ENCODE measurements at regions not wholly inside any gene's neighbourhood (a gene's known extent, or its start where the extent isn't known, plus 50 kb on each side); places are given as distances from the start of the nearest gene placed in this dataset.
"Not testable (repeated sequence)": the region's sequence is repeated elsewhere in the genome, so short reads cannot be mapped to it uniquely, and the experiment has no call there.

DNA sequence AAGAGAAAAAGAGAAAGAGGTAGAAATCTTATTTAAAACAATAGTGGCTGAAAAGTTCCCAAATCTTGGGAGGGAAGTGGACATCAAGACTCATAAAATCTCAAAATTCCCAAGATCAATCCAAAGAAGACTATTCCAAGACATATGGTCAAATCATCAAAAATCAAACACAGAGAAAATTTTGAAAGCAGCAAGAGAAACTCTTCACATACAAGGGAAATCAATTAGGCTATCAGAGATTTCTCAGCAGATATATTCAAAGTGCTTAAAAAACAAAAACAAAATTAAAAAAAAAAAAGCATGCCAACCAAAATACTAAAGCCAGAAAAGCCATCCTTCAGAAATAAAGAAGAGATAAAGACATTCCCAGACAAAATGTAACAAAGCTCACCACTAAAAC is 52.6 kb upstream of the RALGPS2 start:
- H3K9ac ChIP-seq (ENCODE audit: insufficient read depth, low read length, poor library complexity, severe bottlenecking) = no peak overlapping the region
- peaks cover 2% of the 10 kb centered on the region for H3K4me1 Mint-ChIP-seq
- no peaks in the 10 kb centered on the region for H3K79me2 ChIP-seq (ENCODE audit: insufficient read depth, low read length)
- H4K20me1 ChIP-seq (ENCODE audit: insufficient read depth, low read length) = no peaks in the 10 kb centered on the region
- no peak for TF ChIP-seq CTCF (IDR thresholded peaks at IDR 0.05)
- H3K4me3 ChIP-seq (replicated peaks in 1 of 3; ENCODE audit: low read depth in 2 of 3, low read length in 3 of 3) = no peak overlapping the region
- no peak for DNase-seq
- H3K9me3 Mint-ChIP-seq = peaks cover 9 to 23% (median 17%) of the 10 kb centered on the region in 7 donors
- no peaks in the 10 kb centered on the region for H3K27me3 ChIP-seq (ENCODE audit: control insufficient read depth in 2 of 2, insufficient read depth in 2 of 2, low read length in 2 of 2)
- H3K4me3 Mint-ChIP-seq = no peak overlapping the region
- H3K4me2 ChIP-seq (replicated peaks; ENCODE audit: extremely low read depth, low read length, poor library complexity, severe bottlenecking) = no peak overlapping the region
- H3K36me3 ChIP-seq (replicated peaks in 1 of 2; ENCODE audit: control insufficient read depth in 1 of 2, insufficient read depth in 2 of 2, low read length in 2 of 2) = no peaks in the 10 kb centered on the region
- H2AFZ ChIP-seq (ENCODE audit: insufficient read depth, low read depth, low read length, poor library complexity, severe bottlenecking) = no peak overlapping the region
- H3K36me3 Mint-ChIP-seq = peaks cover 0 to 2% of the 10 kb centered on the region in 2 donors
- H3K9me3 ChIP-seq (replicated peaks in 1 of 2; ENCODE audit: control insufficient read depth in 1 of 2, insufficient read depth in 1 of 2, low read length in 2 of 2) = peaks cover 6 to 9% of the 10 kb centered on the region in 2 donors
- no peaks in the 10 kb centered on the region for H3K4me1 ChIP-seq (ENCODE audit: control insufficient read depth in 1 of 2, insufficient read depth in 2 of 2, low read length in 2 of 2)
- no peak overlapping the region for H3K27ac Mint-ChIP-seq
- no peak overlapping the region for H3K27ac ChIP-seq (ENCODE audit: low read depth in 1 of 2, low read length in 2 of 2)
- H3K27me3 Mint-ChIP-seq (ENCODE audit: low read depth in 3 of 3) = peaks cover 2 to 3% (median 3%) of the 10 kb centered on the region in 3 donors
- intact Hi-C loops (cut with micrococcal nuclease) = no loop called here

DNA sequence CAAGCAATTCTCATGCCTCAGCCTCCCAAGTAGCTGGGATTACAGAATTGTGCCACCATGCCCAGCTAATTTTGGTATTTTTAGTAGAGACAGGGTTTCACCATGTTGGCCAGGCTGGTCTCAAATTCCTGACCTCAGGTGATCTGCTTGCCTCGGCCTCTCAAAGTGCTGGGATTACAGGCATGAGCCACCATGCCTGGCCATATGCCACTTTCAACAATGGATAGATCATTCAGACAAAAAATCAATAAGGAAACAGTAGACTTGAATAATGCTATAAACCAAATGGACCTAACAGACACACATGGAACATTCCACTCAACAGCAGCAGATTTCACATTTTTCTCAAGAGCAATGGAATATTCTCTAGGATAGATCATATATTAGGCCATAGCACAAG is 50.5 kb upstream of the RALGPS2 start:
- H3K27ac ChIP-seq (ENCODE audit: low read depth in 1 of 2, low read length in 2 of 2); H3K4me1 Mint-ChIP-seq; H3K4me1 ChIP-seq (ENCODE audit: control insufficient read depth in 1 of 2, insufficient read depth in 2 of 2, low read length in 2 of 2); DNase-seq; H2AFZ ChIP-seq (ENCODE audit: insufficient read depth, low read depth, low read length, poor library complexity, severe bottlenecking); H3K36me3 Mint-ChIP-seq; H4K20me1 ChIP-seq (ENCODE audit: insufficient read depth, low read length); H3K27ac Mint-ChIP-seq; H3K36me3 ChIP-seq (replicated peaks in 1 of 2; ENCODE audit: control insufficient read depth in 1 of 2, insufficient read depth in 2 of 2, low read length in 2 of 2); H3K4me3 ChIP-seq (replicated peaks in 1 of 3; ENCODE audit: low read depth in 2 of 3, low read length in 3 of 3); H3K9ac ChIP-seq (ENCODE audit: insufficient read depth, low read length, poor library complexity, severe bottlenecking); H3K4me2 ChIP-seq (replicated peaks; ENCODE audit: extremely low read depth, low read length, poor library complexity, severe bottlenecking); H3K4me3 Mint-ChIP-seq; H3K79me2 ChIP-seq (ENCODE audit: insufficient read depth, low read length); H3K27me3 Mint-ChIP-seq (ENCODE audit: low read depth in 3 of 3); H3K27me3 ChIP-seq (ENCODE audit: control insufficient read depth in 2 of 2, insufficient read depth in 2 of 2, low read length in 2 of 2); intact Hi-C loops (cut with micrococcal nuclease); H3K9me3 ChIP-seq (replicated peaks in 1 of 2; ENCODE audit: control insufficient read depth in 1 of 2, insufficient read depth in 1 of 2, low read length in 2 of 2): not testable (repeated sequence)
- WGBS (ENCODE audit: insufficient coverage) = no CpG with 5 or more reads among the region's 1 CpG
- peaks cover 9 to 27% (median 19%) of the 10 kb centered on the region in 7 donors for H3K9me3 Mint-ChIP-seq
